ENCODE measurements at regions not wholly inside any gene's neighbourhood (a gene's known extent, or its start where the extent isn't known, plus 50 kb on each side); places are given as distances from the start of the nearest gene placed in this dataset.

DNA sequence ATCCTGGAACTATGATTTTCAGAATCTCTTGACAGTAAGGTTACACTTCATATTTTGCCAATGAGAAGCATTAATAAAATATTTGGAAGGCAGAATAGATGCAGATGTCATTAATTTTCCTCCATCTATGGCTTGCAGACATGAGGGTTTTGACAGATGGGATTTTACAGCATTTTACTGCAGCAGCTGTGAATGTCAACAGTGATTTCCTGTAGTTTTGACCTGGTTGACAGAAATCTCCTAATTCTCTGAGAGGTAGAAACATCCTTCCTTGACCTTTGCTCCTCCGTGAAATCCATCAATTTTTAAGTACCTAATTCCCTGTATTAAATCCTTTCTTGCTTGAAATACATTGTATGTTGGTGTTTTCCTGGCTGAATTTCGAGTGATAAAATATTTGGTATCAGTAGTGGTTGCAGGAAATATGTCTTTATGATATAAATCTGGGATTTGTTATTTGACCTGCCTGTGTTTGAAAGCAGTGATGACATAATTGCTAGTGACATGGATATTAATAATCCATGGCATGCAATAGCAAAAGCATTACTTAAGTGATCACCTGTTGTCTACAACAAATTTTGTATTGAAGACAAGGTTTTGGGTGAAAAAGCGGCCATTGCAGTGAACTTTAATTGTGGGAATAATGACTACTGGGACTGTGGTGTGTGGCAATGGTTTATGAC is 73.9 kb downstream of the HLX start:
- DNase-seq (ENCODE audit: low read depth in 1 of 2, low spot score in 1 of 2), result no peak
- TF ChIP-seq, protein P1, sequence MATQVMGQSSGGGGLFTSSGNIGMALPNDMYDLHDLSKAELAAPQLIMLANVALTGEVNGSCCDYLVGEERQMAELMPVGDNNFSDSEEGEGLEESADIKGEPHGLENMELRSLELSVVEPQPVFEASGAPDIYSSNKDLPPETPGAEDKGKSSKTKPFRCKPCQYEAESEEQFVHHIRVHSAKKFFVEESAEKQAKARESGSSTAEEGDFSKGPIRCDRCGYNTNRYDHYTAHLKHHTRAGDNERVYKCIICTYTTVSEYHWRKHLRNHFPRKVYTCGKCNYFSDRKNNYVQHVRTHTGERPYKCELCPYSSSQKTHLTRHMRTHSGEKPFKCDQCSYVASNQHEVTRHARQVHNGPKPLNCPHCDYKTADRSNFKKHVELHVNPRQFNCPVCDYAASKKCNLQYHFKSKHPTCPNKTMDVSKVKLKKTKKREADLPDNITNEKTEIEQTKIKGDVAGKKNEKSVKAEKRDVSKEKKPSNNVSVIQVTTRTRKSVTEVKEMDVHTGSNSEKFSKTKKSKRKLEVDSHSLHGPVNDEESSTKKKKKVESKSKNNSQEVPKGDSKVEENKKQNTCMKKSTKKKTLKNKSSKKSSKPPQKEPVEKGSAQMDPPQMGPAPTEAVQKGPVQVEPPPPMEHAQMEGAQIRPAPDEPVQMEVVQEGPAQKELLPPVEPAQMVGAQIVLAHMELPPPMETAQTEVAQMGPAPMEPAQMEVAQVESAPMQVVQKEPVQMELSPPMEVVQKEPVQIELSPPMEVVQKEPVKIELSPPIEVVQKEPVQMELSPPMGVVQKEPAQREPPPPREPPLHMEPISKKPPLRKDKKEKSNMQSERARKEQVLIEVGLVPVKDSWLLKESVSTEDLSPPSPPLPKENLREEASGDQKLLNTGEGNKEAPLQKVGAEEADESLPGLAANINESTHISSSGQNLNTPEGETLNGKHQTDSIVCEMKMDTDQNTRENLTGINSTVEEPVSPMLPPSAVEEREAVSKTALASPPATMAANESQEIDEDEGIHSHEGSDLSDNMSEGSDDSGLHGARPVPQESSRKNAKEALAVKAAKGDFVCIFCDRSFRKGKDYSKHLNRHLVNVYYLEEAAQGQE (IDR thresholded peaks at IDR 0.05; ENCODE audit: insufficient replicate concordance, low read depth), result no peak
- TF ChIP-seq SPI1 (IDR thresholded peaks at IDR 0.05; ENCODE audit: borderline replicate concordance, low read depth) (no peak), GABPA (IDR thresholded peaks at IDR 0.05; ENCODE audit: low read depth) (no peak), POLR2AphosphoS5 (IDR thresholded peaks at IDR 0.05; ENCODE audit: low read depth) (no peak), CTCF (IDR thresholded peaks at IDR 0.05; ENCODE audit: insufficient read depth, low read length) (no peak)
- Histone ChIP-seq H3K4me3 (replicated peaks; ENCODE audit: insufficient read depth, low read length) (no peak overlapping the region), H3K27me3 (ENCODE audit: insufficient read depth, poor library complexity, severe bottlenecking) (no peaks in the 10 kb centered on the region), H3K27ac (replicated peaks) (no peak overlapping the region)

DNA sequence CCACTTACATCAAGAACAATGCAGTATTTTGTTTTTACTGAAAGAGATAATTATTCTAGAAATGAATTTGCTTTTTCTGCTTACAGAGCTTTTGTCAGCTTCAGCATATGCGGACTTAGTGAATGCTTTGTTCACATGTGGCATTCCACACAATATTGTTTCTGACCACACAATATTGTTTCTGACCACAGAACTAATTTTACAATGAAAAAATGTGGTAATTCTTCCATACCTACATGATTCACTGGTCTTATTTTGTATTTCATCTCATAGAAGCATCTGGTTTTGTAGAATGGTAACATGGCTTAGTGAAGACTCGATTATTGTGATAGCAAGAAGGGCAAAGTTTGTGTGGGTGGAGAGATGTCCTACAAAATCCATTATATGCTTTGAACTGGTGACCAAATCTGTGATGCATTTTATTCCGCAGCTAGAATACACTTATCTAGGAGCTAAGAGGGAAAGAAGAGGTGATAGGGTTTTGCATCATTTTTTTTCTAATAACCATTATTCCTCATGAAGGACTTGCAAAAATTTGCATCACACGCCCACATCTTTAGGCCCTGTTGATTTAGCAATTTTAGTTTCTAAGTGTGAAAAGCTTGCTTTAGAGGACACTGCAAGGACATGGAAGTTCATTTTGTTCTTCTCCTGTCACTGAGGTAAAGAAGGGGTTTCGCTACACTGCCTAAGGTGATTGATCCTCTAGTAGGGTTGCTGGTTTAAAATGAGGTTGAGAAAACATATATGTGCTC is 75.3 kb downstream of the HLX start:
- H3K27ac ChIP-seq (replicated peaks), result no peak overlapping the region
- no peak overlapping the region for H3K4me3 ChIP-seq (replicated peaks; ENCODE audit: insufficient read depth, low read length)
- DNase-seq (ENCODE audit: low read depth in 1 of 2, low spot score in 1 of 2), result peak in 1 of 2 experiments; percentile 21
- TF ChIP-seq SPI1 (IDR thresholded peaks at IDR 0.05; ENCODE audit: borderline replicate concordance, low read depth), result no peak
- no peak for TF ChIP-seq POLR2AphosphoS5 (IDR thresholded peaks at IDR 0.05; ENCODE audit: low read depth)
- no peak for TF ChIP-seq CTCF (IDR thresholded peaks at IDR 0.05; ENCODE audit: insufficient read depth, low read length)
- no peak for TF ChIP-seq GABPA (IDR thresholded peaks at IDR 0.05; ENCODE audit: low read depth)
- TF ChIP-seq, protein P1 (IDR thresholded peaks at IDR 0.05; ENCODE audit: insufficient replicate concordance, low read depth), result no peak
- H3K27me3 ChIP-seq (ENCODE audit: insufficient read depth, poor library complexity, severe bottlenecking), result no peaks in the 10 kb centered on the region

DNA sequence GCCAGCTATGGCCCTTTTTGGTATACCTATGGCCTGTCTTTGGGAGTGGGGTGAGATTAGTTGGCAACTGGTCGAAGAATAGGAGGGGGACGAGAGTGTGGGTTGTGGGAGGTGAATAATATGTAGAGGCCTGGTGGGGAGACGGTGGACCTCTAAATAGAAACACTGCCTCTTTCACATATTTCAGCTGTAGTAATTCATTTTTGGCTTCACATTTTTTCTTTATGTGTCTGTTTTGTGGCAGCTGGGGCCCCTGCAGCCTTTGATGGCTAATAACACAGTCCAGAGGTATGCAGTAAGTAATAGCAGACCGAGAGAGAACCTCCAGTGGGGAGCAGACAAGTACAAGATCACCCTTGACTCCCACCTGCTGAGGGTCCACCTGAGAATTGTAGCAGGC is 75.9 kb downstream of the HLX start:
- no peak for DNase-seq (ENCODE audit: low read depth in 1 of 2, low spot score in 1 of 2)
- Histone ChIP-seq H3K27me3 (ENCODE audit: insufficient read depth, poor library complexity, severe bottlenecking) (no peaks in the 10 kb centered on the region), H3K27ac (replicated peaks) (no peak overlapping the region), H3K4me3 (replicated peaks; ENCODE audit: insufficient read depth, low read length) (no peak overlapping the region)
- TF ChIP-seq, protein P1 (IDR thresholded peaks at IDR 0.05; ENCODE audit: insufficient replicate concordance, low read depth), result no peak
- TF ChIP-seq CTCF (IDR thresholded peaks at IDR 0.05; ENCODE audit: insufficient read depth, low read length), result no peak
- no peak for TF ChIP-seq GABPA (IDR thresholded peaks at IDR 0.05; ENCODE audit: low read depth)
- TF ChIP-seq SPI1 (IDR thresholded peaks at IDR 0.05; ENCODE audit: borderline replicate concordance, low read depth), result no peak
